IMR-90 (cell line): ENCODE measurements at regions not wholly inside any gene's neighbourhood (a gene's known extent, or its start where the extent isn't known, plus 50 kb on each side); places are given as distances from the start of the nearest gene placed in this dataset.
A peak's percentile ranks its signal among the peaks of the same experiment; 100 is the strongest.

Experiments
- ATAC-seq: fragments of 200-7000 bp; cut with Tn5 transposase; 2 replicates; pipeline ENCODE4 v1.9.1; 2020; ENCODE audit warnings: low read depth, mild to moderate bottlenecking, moderate library complexity
- BruUV-seq: library from RNA; stranded (reverse); fragments of 400-500 nt; replicated peaks from 2 replicates; lab custom pipeline; 2021; lab: Mats Ljungman, UMichigan
- CTCF ChIA-PET: fragments of 300-600 bp; formaldehyde crosslinking; extraction: SDS; loops from one replicate; lab custom pipeline; 2021; ENCODE audit warnings: antibody characterized with exemption; lab: Yijun Ruan, JAX
- POLR2A ChIA-PET: fragments of 300-600 bp; sonication (Branson Sonifier 250); formaldehyde crosslinking; loops from one replicate; lab custom pipeline; 2022; ENCODE audit warnings: antibody characterized with exemption; ENCODE audit not compliant: unreplicated experiment; lab: Charles Lee
- DNase-seq: peaks from one replicate; pipeline ENCODE4 v3.0.0; 2013
- H2AFZ ChIP-seq: replicated peaks from 2 replicates; pipeline ENCODE3; 2013; ENCODE audit warnings: low read length, mild to moderate bottlenecking; ENCODE audit not compliant: poor library complexity
- H2AK5ac ChIP-seq: 2 replicates; pipeline ENCODE4 v1.6.1; 2013; ENCODE audit warnings: low read depth, low read length, inconsistent platforms
- H2AK9ac ChIP-seq: replicated peaks from 2 replicates; pipeline ENCODE3; 2013; ENCODE audit warnings: mild to moderate bottlenecking, low read depth, low read length, moderate library complexity; ENCODE audit not compliant: poor library complexity
- H2BK120ac ChIP-seq: 2 replicates; pipeline ENCODE4 v1.6.1; 2013; ENCODE audit warnings: low read depth, low read length, inconsistent platforms
- H2BK15ac ChIP-seq: 3 replicates; pipeline ENCODE4 v1.6.1; 2013; ENCODE audit warnings: low read depth, low read length, inconsistent platforms
- H2BK20ac ChIP-seq: 2 replicates; pipeline ENCODE4 v1.6.1; 2013; ENCODE audit warnings: low read depth, mild to moderate bottlenecking, inconsistent platforms, low read length, moderate library complexity
- H2BK5ac ChIP-seq: 2 replicates; pipeline ENCODE4 v1.6.1; 2013; ENCODE audit warnings: mild to moderate bottlenecking, low read depth, low read length, inconsistent platforms; ENCODE audit not compliant: poor library complexity, severe bottlenecking
- H3K14ac ChIP-seq: replicated peaks from 2 replicates; pipeline ENCODE4 v1.6.1; 2013; ENCODE audit warnings: low read depth, low read length, inconsistent platforms
- H3K18ac ChIP-seq: 2 replicates; pipeline ENCODE4 v1.6.1; 2013; ENCODE audit warnings: low read depth, low read length, control low read depth
- H3K23ac ChIP-seq: 2 replicates; pipeline ENCODE4 v1.6.1; 2013; ENCODE audit warnings: low read depth, low read length, inconsistent platforms
- H3K27ac ChIP-seq: 2 replicates; pipeline ENCODE4 v1.5.1; 2013; ENCODE audit warnings: mild to moderate bottlenecking, control low read depth, low read length; ENCODE audit not compliant: insufficient read depth
- H3K27me3 ChIP-seq: 2 replicates; pipeline ENCODE4 v1.6.1; 2013; ENCODE audit warnings: low read length; ENCODE audit not compliant: control insufficient read depth, insufficient read depth
- H3K36me3 ChIP-seq: 2 replicates; pipeline ENCODE4 v1.6.1; 2013; ENCODE audit warnings: low read length, mixed read lengths; ENCODE audit not compliant: control insufficient read depth, insufficient read depth
- H3K4ac ChIP-seq: 2 replicates; pipeline ENCODE4 v1.6.1; 2013; ENCODE audit warnings: low read depth, low read length, inconsistent platforms
- H3K4me1 ChIP-seq: 2 replicates; pipeline ENCODE4 v1.6.1; 2013; ENCODE audit warnings: low read length, mixed read lengths; ENCODE audit not compliant: control insufficient read depth, insufficient read depth
- H3K4me2 ChIP-seq: 2 replicates; pipeline ENCODE4 v1.6.1; 2013; ENCODE audit warnings: low read depth, mild to moderate bottlenecking, control low read depth, low read length, moderate library complexity
- H3K4me3 ChIP-seq: 2 replicates; pipeline ENCODE4 v1.5.1; 2013; ENCODE audit warnings: low read depth, mild to moderate bottlenecking, control low read depth, low read length, moderate library complexity; ENCODE audit not compliant: insufficient read depth
- H3K56ac ChIP-seq: 2 replicates; pipeline ENCODE4 v1.6.1; 2013; ENCODE audit warnings: low read length, inconsistent platforms; ENCODE audit not compliant: insufficient read depth; ENCODE audit errors: extremely low read depth
- H3K79me1 ChIP-seq, 2 experiments: 2 replicates each; pipeline ENCODE4 v1.6.1; 2013; ENCODE audit warnings: low read length in 2 of 2, inconsistent platforms in 1 of 2, low read depth in 1 of 2
- H3K9ac ChIP-seq: 2 replicates; pipeline ENCODE4 v1.6.1; 2013; ENCODE audit warnings: low read depth, low read length, control low read depth
- H3K9me1 ChIP-seq: 2 replicates; pipeline ENCODE4 v1.6.1; 2013; ENCODE audit warnings: low read length, inconsistent platforms; ENCODE audit not compliant: insufficient read depth
- H3K9me3 ChIP-seq: 2 replicates; pipeline ENCODE4 v1.6.1; 2013; ENCODE audit warnings: low read length; ENCODE audit not compliant: control insufficient read depth, insufficient read depth
- H4K20me1 ChIP-seq: 2 replicates; pipeline ENCODE4 v1.6.1; 2013; ENCODE audit warnings: low read length, inconsistent platforms; ENCODE audit not compliant: insufficient read depth
- H4K5ac ChIP-seq: 2 replicates; pipeline ENCODE4 v1.6.1; 2013; ENCODE audit warnings: mild to moderate bottlenecking, low read depth, low read length, control low read depth
- H4K8ac ChIP-seq, 2 experiments: 2 replicates each; pipeline ENCODE4 v1.6.1; 2013; ENCODE audit warnings: low read depth in 2 of 2, low read length in 2 of 2, control low read depth in 1 of 2, inconsistent platforms in 1 of 2
- H4K91ac ChIP-seq: 2 replicates; pipeline ENCODE4 v1.6.1; 2013; ENCODE audit warnings: low read depth, low read length, inconsistent platforms; ENCODE audit not compliant: insufficient read depth
- CEBPB ChIP-seq: IDR thresholded peaks from 2 replicates; pipeline ENCODE4 v1.6.1; 2012; ENCODE audit warnings: low read depth, low read length, improper control_type of control experiment
- WGBS, 2 experiments: methylation state at CpG; one replicate each; pipeline versions ENCODE4 v1.1.5 to v1.1.7; 2013; ENCODE audit warnings: missing lambda C conversion rate in 2 of 2; ENCODE audit not compliant: insufficient read length in 1 of 2; ENCODE audit errors: extremely low coverage in 2 of 2; 5-methylcytosine and 5-hydroxymethylcytosine counted together
- dilution Hi-C: fragments of 300-500 bp; cut with HindIII; formaldehyde crosslinking; loops from one replicate; pipeline ENCODE4 v1.14.3; 2018; ENCODE audit warnings: low sequenced_read_pairs; ENCODE audit not compliant: unreplicated experiment
- in situ Hi-C: fragments of 300-500 bp; cut with MboI; formaldehyde crosslinking; loops from 3 replicates; pipeline ENCODE4 v1.14.3; 2019; ENCODE audit warnings: low sequenced_read_pairs, inconsistent platforms, mixed read lengths
- intact Hi-C: fragments of 100-400 bp; cut with micrococcal nuclease; formaldehyde crosslinking; loops from 2 replicates; pipeline ENCODE4 v1.10.0; 2022
- TF ChIP-seq, protein P1 (sequence below): fragments of 150-350 bp; IDR thresholded peaks from 2 replicates; pipeline ENCODE4 v1.6.1; 2016; ENCODE audit warnings: low read depth, mild to moderate bottlenecking, low read length, moderate library complexity, borderline replicate concordance

DNA sequence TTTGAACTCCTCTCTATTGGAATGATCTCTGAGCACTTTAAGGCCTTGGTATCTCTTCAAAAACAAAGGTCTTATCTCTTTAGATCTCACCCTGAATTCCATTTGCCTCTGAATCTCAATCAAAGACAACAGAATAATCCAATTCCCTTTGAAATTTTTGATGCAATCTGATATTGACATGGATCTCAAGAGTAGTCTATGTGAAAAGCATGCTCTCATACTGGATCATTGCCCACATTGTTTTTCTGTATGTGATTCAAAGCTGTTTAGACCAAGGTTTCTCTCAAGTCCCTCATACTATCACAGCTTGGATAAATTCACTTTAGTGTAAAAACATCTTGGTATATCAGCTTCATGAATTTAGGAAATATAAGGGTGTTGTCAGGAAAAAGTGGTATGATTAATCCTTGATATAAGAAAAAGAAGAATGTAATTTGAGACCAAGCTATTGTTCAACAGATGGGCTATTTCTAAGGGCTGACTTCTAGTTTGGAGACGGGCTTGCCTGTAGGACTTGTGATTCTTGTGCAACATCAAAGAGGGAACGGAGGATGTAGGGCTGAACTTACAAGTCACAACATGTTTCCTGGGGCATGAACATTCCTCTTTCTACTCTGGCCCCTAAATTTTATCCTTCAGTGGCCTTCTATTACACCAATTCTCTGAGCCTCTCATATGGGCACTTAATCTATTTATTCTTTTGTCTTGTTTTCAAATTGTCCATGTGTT lies 77.9 kb upstream of the CITED2 start:
- CTCF ChIA-PET, result no interaction called here
- DNase-seq, result peak; percentile 50

More for the DNA sequence above, 77.9 kb upstream of the CITED2 start:
- no peak overlapping the region for H3K9ac ChIP-seq
- H4K5ac ChIP-seq, result no peak overlapping the region
- H2BK120ac ChIP-seq, result no peak overlapping the region
- H3K4me3 ChIP-seq, result no peak overlapping the region
- H3K14ac ChIP-seq, result no peak overlapping the region
- H2BK5ac ChIP-seq, result no peak overlapping the region
- no peak overlapping the region for H2AK5ac ChIP-seq
- no peaks in the 10 kb centered on the region for H3K79me1 ChIP-seq
- H3K4me1 ChIP-seq, result no peaks in the 10 kb centered on the region; the same call in 1 of the 2 replicates
- H2BK20ac ChIP-seq, result no peak overlapping the region
- 100% methylated on average over 1 of the region's 2 CpGs; no CpG with 5 or more reads in 1 of the 2 experiments for WGBS, 2 experiments
- no peak overlapping the region for H4K8ac ChIP-seq
- POLR2A ChIA-PET, result no interaction called here
- no peaks in the 10 kb centered on the region for H3K9me1 ChIP-seq
- no peak overlapping the region for H3K27ac ChIP-seq
- in situ Hi-C loops (no loop called here), dilution Hi-C loops (no loop called here), intact Hi-C loops (no loop called here)
- TF ChIP-seq, protein P1, sequence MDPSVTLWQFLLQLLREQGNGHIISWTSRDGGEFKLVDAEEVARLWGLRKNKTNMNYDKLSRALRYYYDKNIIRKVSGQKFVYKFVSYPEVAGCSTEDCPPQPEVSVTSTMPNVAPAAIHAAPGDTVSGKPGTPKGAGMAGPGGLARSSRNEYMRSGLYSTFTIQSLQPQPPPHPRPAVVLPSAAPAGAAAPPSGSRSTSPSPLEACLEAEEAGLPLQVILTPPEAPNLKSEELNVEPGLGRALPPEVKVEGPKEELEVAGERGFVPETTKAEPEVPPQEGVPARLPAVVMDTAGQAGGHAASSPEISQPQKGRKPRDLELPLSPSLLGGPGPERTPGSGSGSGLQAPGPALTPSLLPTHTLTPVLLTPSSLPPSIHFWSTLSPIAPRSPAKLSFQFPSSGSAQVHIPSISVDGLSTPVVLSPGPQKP, result no peak
- TF ChIP-seq CEBPB, result 0 out of 2 replicates have a peak, but pooled peaks have one; percentile 19
- H3K18ac ChIP-seq, result no peak overlapping the region
- no peak overlapping the region for H3K4me2 ChIP-seq
- no peak overlapping the region for H2BK15ac ChIP-seq
- H3K56ac ChIP-seq, result no peak overlapping the region
- H2AK9ac ChIP-seq, result no peak overlapping the region
- BruUV-seq, result no TSS peak
- no peak for ATAC-seq
- H3K9me3 ChIP-seq, result no peaks in the 10 kb centered on the region
- H4K20me1 ChIP-seq, result no peaks in the 10 kb centered on the region
- no peak overlapping the region for H2AFZ ChIP-seq
- no peak overlapping the region for H4K91ac ChIP-seq
- no peak overlapping the region for H3K23ac ChIP-seq
- H3K27me3 ChIP-seq, result no peaks in the 10 kb centered on the region
- no peaks in the 10 kb centered on the region for H3K36me3 ChIP-seq
- H3K4ac ChIP-seq, result no peak overlapping the region
